ENCODE measurements at regions not wholly inside any gene's neighbourhood (a gene's known extent, or its start where the extent isn't known, plus 50 kb on each side); places are given as distances from the start of the nearest gene placed in this dataset.

GRCh38 chr15:38745626-38746025 lies 181.0 kb upstream of the RASGRP1 start:
- TF ChIP-seq, protein P1, sequence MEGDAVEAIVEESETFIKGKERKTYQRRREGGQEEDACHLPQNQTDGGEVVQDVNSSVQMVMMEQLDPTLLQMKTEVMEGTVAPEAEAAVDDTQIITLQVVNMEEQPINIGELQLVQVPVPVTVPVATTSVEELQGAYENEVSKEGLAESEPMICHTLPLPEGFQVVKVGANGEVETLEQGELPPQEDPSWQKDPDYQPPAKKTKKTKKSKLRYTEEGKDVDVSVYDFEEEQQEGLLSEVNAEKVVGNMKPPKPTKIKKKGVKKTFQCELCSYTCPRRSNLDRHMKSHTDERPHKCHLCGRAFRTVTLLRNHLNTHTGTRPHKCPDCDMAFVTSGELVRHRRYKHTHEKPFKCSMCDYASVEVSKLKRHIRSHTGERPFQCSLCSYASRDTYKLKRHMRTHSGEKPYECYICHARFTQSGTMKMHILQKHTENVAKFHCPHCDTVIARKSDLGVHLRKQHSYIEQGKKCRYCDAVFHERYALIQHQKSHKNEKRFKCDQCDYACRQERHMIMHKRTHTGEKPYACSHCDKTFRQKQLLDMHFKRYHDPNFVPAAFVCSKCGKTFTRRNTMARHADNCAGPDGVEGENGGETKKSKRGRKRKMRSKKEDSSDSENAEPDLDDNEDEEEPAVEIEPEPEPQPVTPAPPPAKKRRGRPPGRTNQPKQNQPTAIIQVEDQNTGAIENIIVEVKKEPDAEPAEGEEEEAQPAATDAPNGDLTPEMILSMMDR (IDR thresholded peaks at IDR 0.05 in 8 of 11, conservative IDR thresholded peaks at IDR 0.05 in 3 of 11) = no peak
- TF ChIP-seq POLR2AphosphoS5 (IDR thresholded peaks at IDR 0.05) = no peak

Measured in spleen (tissue), 7 donors.